Stimulated activated CD4-positive, alpha-beta T cell treated with anti-CD3 and anti-CD28 coated beads, TNF-alpha, amount 100 ng/mL, for 1 hour (primary cell): ENCODE measurements at regions not wholly inside any gene's neighbourhood (a gene's known extent, or its start where the extent isn't known, plus 50 kb on each side); places are given as distances from the start of the nearest gene placed in this dataset.

Source experiments
- DNase-seq, 3 donors: peaks; one replicate each; pipeline ENCODE4 v3.0.0-alpha.2; 2020; ENCODE audit warnings: low read depth in 3 of 3, low spot score in 1 of 3

GRCh38 chr14:51540364-51540763 is 111.3 kb upstream of the FRMD6 start:
- no peak for DNase-seq

GRCh38 chr14:51544471-51544870 is 107.2 kb upstream of the FRMD6 start:
- DNase-seq = no peak

DNA sequence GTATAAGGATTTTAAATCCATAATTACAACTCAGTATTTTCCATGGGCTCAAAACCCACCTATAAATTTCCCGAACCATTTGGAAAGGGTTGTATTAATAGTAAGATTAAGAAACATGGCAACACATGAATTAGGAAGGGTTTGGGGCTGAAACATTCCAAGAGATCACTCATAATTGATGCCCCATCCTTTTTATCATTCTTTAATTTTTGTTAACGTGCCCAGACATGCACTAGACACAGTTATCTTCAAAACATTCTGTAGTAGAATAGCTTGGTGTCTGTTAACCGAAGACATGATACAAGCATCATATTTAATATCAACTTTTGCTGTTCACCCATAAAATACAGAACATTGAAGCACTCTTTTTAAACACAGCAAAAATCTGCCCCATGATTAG is 106.8 kb upstream of the FRMD6 start:
- DNase-seq = no peak

- no peak for DNase-seq
These were observed 106.3 kb upstream of the FRMD6 start for GRCh38 chr14:51545396-51545795.

GRCh38 chr14:51546099-51546498 is 105.6 kb upstream of the FRMD6 start:
- DNase-seq = no peak

- DNase-seq = no peak
These were observed 105.0 kb upstream of the FRMD6 start for GRCh38 chr14:51546603-51547258.

- no peak for DNase-seq
These were observed 104.5 kb upstream of the FRMD6 start for GRCh38 chr14:51547260-51547659.

DNA sequence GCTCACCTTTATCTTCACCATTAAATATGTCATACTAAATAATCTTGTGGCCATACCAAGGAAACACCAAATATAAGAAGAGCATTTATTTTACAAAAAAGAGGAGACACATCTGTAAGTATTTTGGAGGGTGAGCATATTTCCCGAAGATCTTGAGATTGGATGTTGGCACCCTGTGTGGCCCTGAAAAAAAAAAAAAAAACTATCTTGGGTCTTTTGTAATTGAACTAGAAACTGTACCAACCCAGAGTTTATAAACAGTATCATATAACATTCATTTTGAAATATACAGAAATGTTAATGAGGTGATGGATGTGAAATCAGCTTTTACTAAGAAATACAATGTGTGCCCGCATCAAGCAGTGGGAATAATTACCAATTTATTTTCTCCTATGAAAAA is 104.0 kb upstream of the FRMD6 start:
- no peak for DNase-seq

- DNase-seq = no peak
These were observed 103.5 kb upstream of the FRMD6 start for GRCh38 chr14:51548187-51548586.

DNA sequence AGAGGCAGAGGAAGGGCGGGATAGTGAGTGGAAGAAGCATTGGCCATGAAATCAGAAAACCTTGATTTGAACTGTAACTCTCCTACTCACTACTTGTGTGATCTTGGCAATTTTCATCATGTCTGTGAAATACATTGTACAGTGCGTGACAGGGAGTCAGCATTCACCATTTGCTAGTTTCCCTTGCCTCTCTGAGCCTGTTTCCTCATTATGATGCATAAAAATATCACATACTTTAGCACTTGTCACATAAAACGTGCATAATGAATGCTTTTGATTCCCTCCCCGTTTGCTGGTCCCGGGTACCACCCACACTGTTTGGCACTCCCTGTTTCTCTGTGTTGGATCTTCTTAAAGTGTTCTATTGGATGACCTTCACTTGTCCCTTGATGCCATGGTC is 101.1 kb upstream of the FRMD6 start:
- no peak for DNase-seq

DNA sequence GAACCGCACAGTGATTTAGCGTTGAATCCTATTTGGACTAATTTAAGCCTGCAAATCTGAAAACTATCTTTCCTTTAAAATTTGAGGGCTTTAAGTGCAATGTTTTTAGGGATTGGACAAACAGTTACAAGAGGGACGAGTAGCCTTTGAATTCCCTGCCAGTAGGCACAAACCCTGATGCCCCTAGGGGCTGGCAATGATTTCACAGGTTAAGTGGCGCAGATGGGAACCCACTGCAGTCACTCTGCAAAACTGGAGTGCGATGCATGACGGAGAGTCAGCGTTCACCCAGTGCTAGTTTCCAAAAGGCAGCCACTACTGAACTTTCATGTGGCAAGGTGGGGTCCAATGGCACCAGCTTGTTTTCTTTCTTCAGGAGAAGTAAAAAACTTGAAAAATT is 99.4 kb upstream of the FRMD6 start:
- DNase-seq = no peak

GRCh38 chr14:51552768-51553404 is 98.8 kb upstream of the FRMD6 start:
- no peak for DNase-seq

DNA sequence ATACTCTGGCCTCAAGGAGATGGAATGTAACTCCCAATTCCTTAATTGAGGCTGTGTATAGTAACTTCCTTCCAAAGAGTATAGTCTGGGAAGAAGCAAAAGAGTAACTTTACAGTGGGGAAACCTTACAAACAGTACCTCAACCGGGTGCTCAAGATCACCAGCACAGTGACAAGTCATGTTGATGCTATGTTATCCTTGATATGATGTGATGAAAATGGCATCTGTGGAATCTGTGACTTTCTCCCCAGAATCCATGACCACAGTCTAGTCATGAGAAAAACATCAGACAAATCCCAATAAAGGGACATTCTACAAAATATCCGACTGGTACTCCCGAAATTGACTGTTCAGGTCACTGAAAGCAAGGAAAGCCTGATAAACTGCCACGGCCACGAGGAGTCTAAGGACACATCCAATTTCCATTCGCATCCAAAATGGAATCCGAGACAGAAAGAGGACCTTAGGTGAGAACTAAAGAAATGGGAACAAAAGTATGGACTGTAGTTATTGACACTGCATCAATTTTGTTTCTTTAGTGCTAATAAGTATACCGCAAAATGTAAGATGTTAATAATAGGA is 97.3 kb upstream of the FRMD6 start:
- no peak for DNase-seq

- DNase-seq = no peak
These were observed 96.8 kb upstream of the FRMD6 start for GRCh38 chr14:51554953-51555352.

GRCh38 chr14:51561141-51561540 is 90.6 kb upstream of the FRMD6 start:
- no peak for DNase-seq

DNA sequence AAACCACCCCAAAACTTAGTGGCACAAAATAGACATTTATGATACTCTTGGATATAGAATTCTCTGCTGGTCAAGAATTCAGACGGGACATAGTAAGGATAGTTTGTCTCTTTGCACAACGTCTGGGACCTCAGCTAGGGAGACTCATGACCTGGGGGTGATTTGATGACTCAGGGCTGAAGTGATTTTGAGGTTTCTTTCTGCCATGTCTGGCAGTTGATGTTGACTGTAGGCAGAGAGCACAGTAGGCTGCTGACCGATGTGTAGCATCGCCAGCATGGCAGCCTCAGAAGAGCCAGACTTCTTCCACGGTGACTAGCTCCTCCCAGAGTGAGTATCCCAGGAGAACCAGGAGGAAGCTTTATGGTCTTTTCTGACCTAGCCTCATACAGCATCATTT is 88.9 kb upstream of the FRMD6 start:
- no peak for DNase-seq

GRCh38 chr14:51563560-51563959 is 88.2 kb upstream of the FRMD6 start:
- no peak for DNase-seq

- DNase-seq = no peak
These were observed 87.2 kb upstream of the FRMD6 start for GRCh38 chr14:51564460-51564859.

DNA sequence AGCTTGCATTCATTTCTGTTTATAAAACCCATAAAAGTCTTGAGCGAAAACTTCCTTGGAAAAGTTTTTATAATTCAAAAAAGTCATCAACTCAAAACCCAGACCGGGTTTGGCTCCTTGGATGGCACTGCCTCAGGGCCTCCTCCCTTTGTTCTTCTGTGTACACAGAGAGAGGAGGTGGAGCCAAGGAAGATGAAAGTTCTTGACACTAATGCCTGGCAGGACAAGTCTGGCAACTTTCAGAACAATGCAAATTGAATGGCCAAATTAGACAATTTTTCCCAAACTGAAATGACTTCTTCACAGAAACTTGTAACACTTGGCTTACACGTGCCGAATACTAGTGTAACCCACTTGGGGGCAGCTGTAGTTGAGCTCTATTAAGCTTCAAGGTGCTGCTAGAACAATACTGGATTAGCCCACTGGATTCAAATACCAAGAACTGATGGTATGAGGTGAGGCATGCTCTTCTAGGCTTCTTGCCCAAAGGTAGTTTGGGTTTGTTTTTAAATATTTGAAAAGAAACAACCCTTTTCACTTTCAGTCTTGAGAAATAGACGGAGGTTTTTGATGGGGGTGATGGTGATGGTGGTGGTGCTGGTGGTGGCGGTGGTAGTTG is 86.6 kb upstream of the FRMD6 start:
- DNase-seq = no peak

DNA sequence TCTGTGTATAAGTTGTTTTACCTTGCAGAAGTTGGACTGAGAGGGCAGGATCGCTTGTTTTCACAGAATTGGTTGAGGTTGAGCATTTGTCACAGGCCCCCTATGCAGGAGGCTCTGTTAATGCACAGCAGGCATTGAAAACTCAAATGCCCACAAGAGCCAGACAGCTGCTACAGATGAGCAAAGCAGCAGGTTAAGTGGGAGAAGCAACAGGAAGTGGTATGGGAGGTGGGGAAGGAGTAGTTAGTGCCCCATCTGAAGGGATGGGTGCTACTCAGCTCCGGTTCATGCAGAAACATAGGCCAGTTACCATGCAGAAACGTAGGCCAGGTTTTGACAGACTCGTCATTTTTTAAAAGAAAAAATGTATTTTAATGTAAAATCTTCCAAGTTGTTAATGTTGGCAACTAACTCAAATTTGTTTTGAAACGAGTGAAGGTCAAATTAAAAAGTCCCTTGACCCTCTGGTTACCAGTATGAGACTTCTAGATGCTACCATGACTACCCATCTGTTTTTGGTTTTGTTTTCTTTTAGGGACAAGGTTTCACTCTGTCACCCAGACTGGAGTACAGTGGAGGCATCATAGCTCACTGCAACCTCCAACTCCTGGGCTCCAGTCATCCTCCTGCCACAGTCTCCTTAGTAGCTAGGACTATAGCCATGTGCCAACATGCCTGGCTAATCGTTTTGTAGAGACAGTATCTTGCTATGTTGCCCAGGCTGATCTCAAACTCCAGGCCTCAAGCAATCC is 84.7 kb upstream of the FRMD6 start:
- DNase-seq = no peak

- no peak for DNase-seq
These were observed 83.3 kb upstream of the FRMD6 start for GRCh38 chr14:51568366-51568765.

GRCh38 chr14:51573607-51574006 is 78.1 kb upstream of the FRMD6 start:
- no peak for DNase-seq
